ENCODE measurements at regions not wholly inside any gene's neighbourhood (a gene's known extent, or its start where the extent isn't known, plus 50 kb on each side); places are given as distances from the start of the nearest gene placed in this dataset.
"Not testable (repeated sequence)": the region's sequence is repeated elsewhere in the genome, so short reads cannot be mapped to it uniquely, and the experiment has no call there.

GRCh38 chr10:64374346-64374745 is 853.1 kb downstream of the REEP3 start:
- no peak for DNase-seq (ENCODE audit: low read depth in 2 of 3, low spot score in 1 of 3)

- no peak for DNase-seq (ENCODE audit: low read depth in 2 of 3, low spot score in 1 of 3)
Observed at GRCh38 chr10:64376167-64376566, 855.0 kb downstream of the REEP3 start.

- DNase-seq (ENCODE audit: low read depth in 2 of 3, low spot score in 1 of 3): no peak
Observed at GRCh38 chr10:64379898-64380297, 858.7 kb downstream of the REEP3 start.

- DNase-seq (ENCODE audit: low read depth in 2 of 3, low spot score in 1 of 3): no peak
Observed at GRCh38 chr10:64385355-64385754, 864.2 kb downstream of the REEP3 start.

- DNase-seq (ENCODE audit: low read depth in 2 of 3, low spot score in 1 of 3): no peak
Observed at GRCh38 chr10:64394744-64395143, 873.5 kb downstream of the REEP3 start.

- no peak for DNase-seq (ENCODE audit: low read depth in 2 of 3, low spot score in 1 of 3)
Observed at GRCh38 chr10:64396105-64396708, 875.0 kb downstream of the REEP3 start.

GRCh38 chr10:64397125-64397524 is 875.9 kb downstream of the REEP3 start:
- no peak for DNase-seq (ENCODE audit: low read depth in 2 of 3, low spot score in 1 of 3)

GRCh38 chr10:64408391-64409183 is 887.4 kb downstream of the REEP3 start:
- DNase-seq (ENCODE audit: low read depth in 2 of 3, low spot score in 1 of 3): no peak

- DNase-seq (ENCODE audit: low read depth in 2 of 3, low spot score in 1 of 3): no peak
Observed at GRCh38 chr10:64409349-64409748, 888.1 kb downstream of the REEP3 start.

GRCh38 chr10:64416011-64416410 is 894.8 kb downstream of the REEP3 start:
- DNase-seq (ENCODE audit: low read depth in 2 of 3, low spot score in 1 of 3): no peak

- DNase-seq (ENCODE audit: low read depth in 2 of 3, low spot score in 1 of 3): no peak
Observed at GRCh38 chr10:64419461-64419860, 898.3 kb downstream of the REEP3 start.

- no peak for DNase-seq (ENCODE audit: low read depth in 2 of 3, low spot score in 1 of 3)
Observed at GRCh38 chr10:64426745-64427144, 905.5 kb downstream of the REEP3 start.

GRCh38 chr10:64430690-64431323 is 909.6 kb downstream of the REEP3 start:
- no peak for DNase-seq (ENCODE audit: low read depth in 2 of 3, low spot score in 1 of 3)

GRCh38 chr10:64441872-64442271 is 920.7 kb downstream of the REEP3 start:
- not testable (repeated sequence) for DNase-seq (ENCODE audit: low read depth in 2 of 3, low spot score in 1 of 3)

- DNase-seq (ENCODE audit: low read depth in 2 of 3, low spot score in 1 of 3): no peak
Observed at GRCh38 chr10:64444163-64444562, 923.0 kb downstream of the REEP3 start.

GRCh38 chr10:64444564-64444963 is 923.4 kb downstream of the REEP3 start:
- DNase-seq (ENCODE audit: low read depth in 2 of 3, low spot score in 1 of 3): no peak

GRCh38 chr10:64449603-64450002 is 928.4 kb downstream of the REEP3 start:
- no peak for DNase-seq (ENCODE audit: low read depth in 2 of 3, low spot score in 1 of 3)

- DNase-seq (ENCODE audit: low read depth in 2 of 3, low spot score in 1 of 3): no peak
Observed at GRCh38 chr10:64450312-64450711, 929.1 kb downstream of the REEP3 start.

GRCh38 chr10:64454962-64455361 is 933.8 kb downstream of the REEP3 start:
- no peak for DNase-seq (ENCODE audit: low read depth in 2 of 3, low spot score in 1 of 3)

GRCh38 chr10:64458306-64458705 is 937.1 kb downstream of the REEP3 start:
- no peak for DNase-seq (ENCODE audit: low read depth in 2 of 3, low spot score in 1 of 3)

GRCh38 chr10:64463406-64463805 is 942.2 kb downstream of the REEP3 start:
- no peak for DNase-seq (ENCODE audit: low read depth in 2 of 3, low spot score in 1 of 3)

GRCh38 chr10:64465653-64466052 is 944.5 kb downstream of the REEP3 start:
- no peak for DNase-seq (ENCODE audit: low read depth in 2 of 3, low spot score in 1 of 3)
